GM23248 (cell line): ENCODE measurements at regions not wholly inside any gene's neighbourhood (a gene's known extent, or its start where the extent isn't known, plus 50 kb on each side); places are given as distances from the start of the nearest gene placed in this dataset.

Experiments used
- DNase-seq: peaks from one replicate; pipeline ENCODE4 v3.0.0-alpha.2; 2015
- H2AFZ ChIP-seq: fragments of 200-600 bp; sonication (generic); 2 replicates; pipeline ENCODE4 v1.6.1; 2016; ENCODE audit warnings: antibody characterized with exemption
- H3F3A ChIP-seq: fragments of 200-600 bp; sonication (generic); 2 replicates; pipeline ENCODE4 v1.6.1; 2016; ENCODE audit warnings: mild to moderate bottlenecking, antibody characterized with exemption, mixed run types; ENCODE audit not compliant: insufficient read depth
- H3K27ac ChIP-seq: fragments of 200-600 bp; sonication (generic); 2 replicates; pipeline ENCODE4 v1.5.1; 2016; ENCODE audit warnings: mild to moderate bottlenecking
- H3K27me3 ChIP-seq: fragments of 200-600 bp; sonication (generic); replicated peaks from 2 replicates; pipeline ENCODE4 v1.6.1; 2016; ENCODE audit warnings: mild to moderate bottlenecking; ENCODE audit not compliant: insufficient read depth
- H3K36me3 ChIP-seq: fragments of 200-600 bp; sonication (generic); 2 replicates; pipeline ENCODE4 v1.6.1; 2016; ENCODE audit warnings: low read depth, mild to moderate bottlenecking
- H3K4me1 ChIP-seq: fragments of 200-600 bp; sonication (generic); 2 replicates; pipeline ENCODE4 v1.6.1; 2016; ENCODE audit warnings: mild to moderate bottlenecking; ENCODE audit not compliant: insufficient read depth
- H3K4me2 ChIP-seq: fragments of 200-600 bp; sonication (generic); one replicate; pipeline ENCODE4 v1.6.1; 2016; ENCODE audit warnings: mild to moderate bottlenecking; ENCODE audit not compliant: unreplicated experiment
- H3K4me3 ChIP-seq: fragments of 200-600 bp; sonication (generic); 2 replicates; pipeline ENCODE4 v1.5.1; 2016; ENCODE audit warnings: mild to moderate bottlenecking
- H3K79me2 ChIP-seq: fragments of 200-600 bp; sonication (generic); 2 replicates; pipeline ENCODE4 v1.6.1; 2016; ENCODE audit warnings: mild to moderate bottlenecking; ENCODE audit not compliant: insufficient read depth
- H3K9ac ChIP-seq: fragments of 200-600 bp; sonication (generic); 2 replicates; pipeline ENCODE4 v1.6.1; 2016; ENCODE audit warnings: mild to moderate bottlenecking
- H3K9me2 ChIP-seq: fragments of 200-600 bp; sonication (generic); 2 replicates; pipeline ENCODE4 v1.6.1; 2016; ENCODE audit warnings: mixed run types, mild to moderate bottlenecking, moderate library complexity; ENCODE audit not compliant: insufficient read depth
- H3K9me3 ChIP-seq: fragments of 200-600 bp; sonication (generic); one replicate; pipeline ENCODE4 v1.6.1; 2017; ENCODE audit warnings: low read depth
- H4K20me1 ChIP-seq: fragments of 200-600 bp; sonication (generic); 2 replicates; pipeline ENCODE4 v1.6.0; 2016; ENCODE audit not compliant: insufficient read depth
- EZH2 ChIP-seq: fragments of 200-600 bp; sonication (generic); IDR thresholded peaks from 2 replicates; pipeline ENCODE4 v1.6.1; 2018; ENCODE audit warnings: antibody characterized with exemption, mild to moderate bottlenecking; ENCODE audit not compliant: insufficient read depth, poor library complexity, severe bottlenecking
- EZH2phosphoT487 ChIP-seq: fragments of 200-600 bp; sonication (generic); IDR thresholded peaks from 2 replicates; pipeline ENCODE4 v1.6.1; 2018; ENCODE audit warnings: antibody characterized with exemption, moderate library complexity, mild to moderate bottlenecking, low read depth; ENCODE audit not compliant: insufficient read depth
- WGBS, 2 experiments: methylation state at CpG; one replicate each; pipeline ENCODE4 v1.1.6; 2015 to 2017; ENCODE audit warnings: low lambda C conversion rate in 2 of 2, low coverage in 1 of 2; ENCODE audit errors: missing lambda C conversion rate in 2 of 2; 5-methylcytosine and 5-hydroxymethylcytosine counted together
- in situ Hi-C: fragments of 300-500 bp; cut with MboI; formaldehyde crosslinking; loops from 2 replicates; pipeline ENCODE4 v1.15.0; 2020

DNA sequence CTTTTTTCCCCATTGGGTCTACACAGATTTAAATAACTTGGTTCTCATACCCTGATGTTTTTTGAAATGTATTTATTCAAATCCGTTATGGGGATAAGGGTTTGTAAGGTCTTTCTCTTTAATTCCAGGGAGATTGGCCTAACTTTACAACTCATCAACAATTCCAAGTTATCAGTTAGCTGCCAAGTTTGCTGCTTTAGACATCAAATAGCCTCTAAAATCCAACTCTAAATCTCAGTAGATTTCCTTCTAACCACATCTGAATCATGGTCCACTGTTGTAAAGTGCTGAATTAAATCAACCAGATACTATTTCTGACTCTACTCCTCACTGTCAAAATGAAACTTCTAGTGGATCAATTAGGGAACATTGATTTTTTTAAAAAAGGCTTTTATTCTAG lies 364.1 kb upstream of the E2F7 start:
- Histone ChIP-seq H3K9me2 (no peaks in the 10 kb centered on the region), H3K27me3 (no peaks in the 10 kb centered on the region), H2AFZ (no peak overlapping the region), H3K36me3 (no peaks in the 10 kb centered on the region), H3K4me2 (no peak overlapping the region), H3K9me3 (no peaks in the 10 kb centered on the region), H3K9ac (no peak overlapping the region), H3K4me3 (no peak overlapping the region), H3K4me1 (no peaks in the 10 kb centered on the region), H4K20me1 (no peaks in the 10 kb centered on the region), H3F3A (no peaks in the 10 kb centered on the region), H3K79me2 (no peaks in the 10 kb centered on the region), H3K27ac (no peak overlapping the region)
- 50 to 55% methylated on average over 1 of the region's 1 CpG for WGBS, 2 experiments
- no peak for DNase-seq
- in situ Hi-C loops, result no loop called here
- TF ChIP-seq EZH2 (no peak), EZH2phosphoT487 (no peak)

DNA sequence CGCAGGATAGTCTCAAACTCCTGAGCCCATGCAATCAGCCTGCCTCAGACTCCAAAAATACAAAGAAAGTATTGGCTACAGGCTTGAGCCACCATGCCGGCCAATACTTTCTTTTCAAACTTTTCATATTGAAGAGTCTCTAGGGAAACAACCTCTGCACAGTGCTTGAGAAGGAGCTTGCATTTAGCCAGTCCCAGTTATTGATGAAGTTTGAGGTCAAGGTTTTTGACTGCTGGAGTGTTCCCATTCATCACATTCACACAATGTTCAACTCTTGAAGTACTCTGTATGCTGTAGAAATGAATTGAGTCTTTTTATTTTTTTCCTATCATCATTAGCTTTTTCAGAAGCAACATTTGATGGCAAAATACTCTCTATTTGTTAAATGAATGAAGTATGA lies 355.8 kb upstream of the E2F7 start:
- H3K4me1 ChIP-seq, result no peaks in the 10 kb centered on the region
- no peak overlapping the region for H3K4me2 ChIP-seq
- no peaks in the 10 kb centered on the region for H3K36me3 ChIP-seq
- 85% methylated on average over 2 of the region's 2 CpGs for WGBS, 2 experiments
- H3K79me2 ChIP-seq, result no peaks in the 10 kb centered on the region
- H3K27ac ChIP-seq, result no peak overlapping the region
- no peak for TF ChIP-seq EZH2phosphoT487
- no peak for TF ChIP-seq EZH2
- H3K9me3 ChIP-seq, result no peaks in the 10 kb centered on the region
- H2AFZ ChIP-seq, result no peak overlapping the region
- H4K20me1 ChIP-seq, result no peaks in the 10 kb centered on the region
- no peaks in the 10 kb centered on the region for H3K9me2 ChIP-seq
- in situ Hi-C loops, result no loop called here
- H3F3A ChIP-seq, result no peaks in the 10 kb centered on the region
- no peak overlapping the region for H3K9ac ChIP-seq
- no peak overlapping the region for H3K4me3 ChIP-seq
- H3K27me3 ChIP-seq, result no peaks in the 10 kb centered on the region
- DNase-seq, result no peak

DNA sequence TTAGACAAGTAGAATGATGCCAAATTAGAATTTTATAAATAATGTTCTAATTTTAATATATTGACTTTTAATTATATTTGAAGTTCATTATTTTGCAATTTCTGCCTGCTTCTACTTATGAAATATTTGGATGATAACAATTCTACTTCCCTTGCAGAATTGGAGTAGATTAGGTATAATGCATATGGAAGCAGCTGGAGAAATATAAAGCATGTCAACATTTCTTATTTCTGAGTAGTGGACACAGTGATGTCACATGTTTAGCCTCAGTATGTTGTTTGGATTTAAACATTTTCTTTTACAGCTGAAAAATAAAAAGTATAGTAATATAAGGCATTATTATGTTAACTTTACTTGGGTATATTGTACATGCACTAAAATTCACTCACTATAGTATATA lies 344.2 kb upstream of the E2F7 start:
- no peaks in the 10 kb centered on the region for H3K79me2 ChIP-seq
- H3K27ac ChIP-seq, result no peak overlapping the region
- H3K4me3 ChIP-seq, result no peak overlapping the region
- no peaks in the 10 kb centered on the region for H3K27me3 ChIP-seq
- H2AFZ ChIP-seq, result no peak overlapping the region
- in situ Hi-C loops, result no loop called here
- no peaks in the 10 kb centered on the region for H3K36me3 ChIP-seq
- H3F3A ChIP-seq, result peaks cover 16% of the 10 kb centered on the region
- no peaks in the 10 kb centered on the region for H4K20me1 ChIP-seq
- peaks cover 17% of the 10 kb centered on the region for H3K4me1 ChIP-seq
- H3K4me2 ChIP-seq, result no peak overlapping the region
- no peaks in the 10 kb centered on the region for H3K9me3 ChIP-seq
- no peak overlapping the region for H3K9ac ChIP-seq
- no peak for DNase-seq
- TF ChIP-seq EZH2 (no peak), EZH2phosphoT487 (no peak)
- no peaks in the 10 kb centered on the region; the same call in 1 of the 2 replicates for H3K9me2 ChIP-seq

DNA sequence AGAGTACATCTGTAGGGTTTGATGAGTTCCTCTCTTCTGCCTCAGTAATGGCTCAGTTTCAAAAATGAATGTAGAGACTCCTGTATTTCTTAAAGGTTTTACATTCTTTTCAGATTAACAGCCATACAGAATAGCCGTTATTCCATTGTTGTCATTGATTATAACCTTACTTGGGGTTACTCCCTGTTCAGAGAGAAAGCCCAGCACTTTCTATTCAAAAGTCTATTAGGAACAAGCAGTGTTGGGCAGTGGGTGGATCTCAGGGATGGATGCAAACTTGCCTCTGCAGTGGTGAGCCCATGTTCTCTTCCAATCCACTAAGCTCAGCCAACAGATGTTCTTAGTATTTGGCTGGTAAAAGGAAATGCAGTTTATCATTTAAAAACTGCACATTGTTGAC lies 342.6 kb upstream of the E2F7 start:
- Histone ChIP-seq H4K20me1 (no peaks in the 10 kb centered on the region), H3K4me1 (peaks cover 23% of the 10 kb centered on the region), H3K9me2 (no peaks in the 10 kb centered on the region), H3K9me3 (no peaks in the 10 kb centered on the region), H3K27ac (no peak overlapping the region), H3K4me2 (peak overlapping the region; percentile 39), H3K4me3 (peak overlapping the region; percentile 24), H3F3A (peaks cover 21% of the 10 kb centered on the region), H3K9ac (no peak overlapping the region), H3K79me2 (no peaks in the 10 kb centered on the region), H3K36me3 (no peaks in the 10 kb centered on the region), H3K27me3 (no peaks in the 10 kb centered on the region), H2AFZ (peak overlapping the region; percentile 12)
- in situ Hi-C loops, result no loop called here
- TF ChIP-seq EZH2phosphoT487 (no peak), EZH2 (no peak)
- WGBS, 2 experiments, result 8 to 13% methylated on average over 1 of the region's 1 CpG
- peak; percentile 30 for DNase-seq

DNA sequence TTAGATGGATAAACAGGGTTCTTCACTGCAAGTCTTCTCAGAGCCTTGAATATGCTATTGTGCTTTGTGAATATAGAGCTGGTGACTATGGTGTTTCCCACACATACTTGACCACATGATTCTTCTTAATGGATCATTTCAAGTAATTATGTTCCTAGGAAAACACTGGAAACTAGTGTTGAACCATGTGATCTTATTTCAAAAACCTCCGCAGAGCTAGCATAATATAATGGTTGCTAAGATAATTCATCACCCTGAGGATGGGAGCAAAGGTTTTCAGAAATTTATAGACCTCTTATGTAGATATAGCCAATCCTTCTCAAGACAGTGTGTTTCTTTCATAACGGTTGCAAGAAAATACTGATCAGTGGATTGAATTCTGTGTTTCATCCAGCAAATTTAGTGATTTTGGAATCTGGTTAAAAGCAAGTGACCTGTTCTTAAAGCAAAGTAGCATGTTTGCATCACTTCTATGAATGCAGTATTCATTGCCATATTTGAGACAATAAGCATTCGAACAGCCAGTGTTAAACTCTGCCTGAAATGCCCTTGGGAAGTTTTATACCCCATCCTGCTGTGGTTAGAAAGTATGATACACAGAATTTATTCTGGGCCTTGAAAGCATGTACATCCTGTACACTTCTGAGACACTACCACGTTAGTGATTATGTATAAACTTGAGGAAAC lies 341.0 kb upstream of the E2F7 start:
- in situ Hi-C loops, result no loop called here
- WGBS, 2 experiments, result 94 to 96% methylated on average over 4 of the region's 4 CpGs
- no peak overlapping the region for H3K4me2 ChIP-seq

More for the DNA sequence above, 341.0 kb upstream of the E2F7 start:
- H3K79me2 ChIP-seq, result no peaks in the 10 kb centered on the region
- no peaks in the 10 kb centered on the region for H3K27me3 ChIP-seq
- H3K36me3 ChIP-seq, result no peaks in the 10 kb centered on the region
- DNase-seq, result no peak
- no peak overlapping the region for H3K9ac ChIP-seq
- TF ChIP-seq EZH2 (no peak), EZH2phosphoT487 (no peak)
- no peak overlapping the region for H2AFZ ChIP-seq
- H3F3A ChIP-seq, result peaks cover 26% of the 10 kb centered on the region
- no peaks in the 10 kb centered on the region for H3K9me3 ChIP-seq
- H3K4me1 ChIP-seq, result peaks cover 34% of the 10 kb centered on the region
- H3K27ac ChIP-seq, result no peak overlapping the region
- no peak overlapping the region for H3K4me3 ChIP-seq
- no peaks in the 10 kb centered on the region for H4K20me1 ChIP-seq
- no peaks in the 10 kb centered on the region for H3K9me2 ChIP-seq
